K562 (cell line): ENCODE measurements at regions not wholly inside any gene's neighbourhood (a gene's known extent, or its start where the extent isn't known, plus 50 kb on each side); places are given as distances from the start of the nearest gene placed in this dataset.

Experiments used
- ATAC-seq: fragments of 200-7000 bp; cut with Tn5 transposase; 3 replicates; pipeline ENCODE4 v1.9.1; 2020; ENCODE audit warnings: moderate library complexity
- BruUV-seq: library from RNA; stranded (reverse); fragments of 400-500 nt; replicated peaks from 2 replicates; lab custom pipeline; 2021; lab: Mats Ljungman, UMichigan
- CTCF ChIA-PET: fragments of 300-600 bp; formaldehyde crosslinking; extraction: SDS; loops from one replicate; lab custom pipeline; 2021; ENCODE audit warnings: low intra/inter-chr PET ratio; lab: Yijun Ruan, JAX
- POLR2A ChIA-PET: fragments of 300-600, 350-650 bp; sonication (Branson Sonifier 250); formaldehyde crosslinking; extraction: SDS; loops from one replicate; lab custom pipeline; 2021; ENCODE audit warnings: antibody characterized with exemption, inconsistent platforms; lab: Yijun Ruan, JAX
- DNase-seq, 4 experiments: peaks; one replicate each; pipeline versions ENCODE4 v3.0.0 to v3.0.0-alpha.2; 2011 to 2018; ENCODE audit warnings: low spot score in 3 of 4, mixed read lengths in 3 of 4; ENCODE audit errors: extremely low read depth in 1 of 4
- FAIRE-seq: peaks from 2 replicates; lab custom pipeline; 2011; peaks lifted over from hg19 to GRCh38; lab: Jason Lieb, UNC
- H2AFZ ChIP-seq: 2 replicates; pipeline ENCODE4 v1.6.0; 2011; ENCODE audit warnings: low read depth, low read length, control low read depth, inconsistent platforms
- H3K27ac ChIP-seq: fragments of 200-600 bp; 3 replicates; pipeline ENCODE4 v1.8.0; 2011; ENCODE audit warnings: low read depth, mild to moderate bottlenecking, control low read depth, inconsistent platforms, low read length, moderate library complexity, mixed read lengths; ENCODE audit errors: extremely low read depth
- H3K27me3 ChIP-seq, 2 experiments: fragments of 300-600 bp in 1 of 2; 2 replicates in 1 of 2; 3 replicates in 1 of 2; pipeline versions ENCODE4 v1.6.0 to v1.8.0; 2011; ENCODE audit warnings: inconsistent platforms in 2 of 2, low read length in 2 of 2, mild to moderate bottlenecking in 1 of 2, mixed read lengths in 1 of 2, moderate library complexity in 1 of 2; ENCODE audit not compliant: control insufficient read depth in 2 of 2, insufficient read depth in 2 of 2
- H3K36me3 ChIP-seq: fragments of 300-600 bp; 3 replicates; pipeline ENCODE4 v1.8.0; 2011; ENCODE audit warnings: mild to moderate bottlenecking, low read length, inconsistent platforms; ENCODE audit not compliant: control insufficient read depth, insufficient read depth
- H3K4me1 ChIP-seq, 2 experiments: fragments of 200-600 bp in 1 of 2; replicated peaks in 1 of 2; 2 replicates in 1 of 2; 3 replicates in 1 of 2; pipeline versions ENCODE4 v1.5.1 to v1.8.0; 2011; ENCODE audit warnings: inconsistent platforms in 2 of 2, low read length in 2 of 2, mild to moderate bottlenecking in 1 of 2, mixed read lengths in 1 of 2, moderate library complexity in 1 of 2; ENCODE audit not compliant: control insufficient read depth in 2 of 2, insufficient read depth in 2 of 2
- H3K4me2 ChIP-seq: 2 replicates; pipeline ENCODE4 v1.6.1; 2011; ENCODE audit warnings: low read length, control low read depth, inconsistent platforms, mixed read lengths; ENCODE audit not compliant: insufficient read depth
- H3K4me3 ChIP-seq: fragments of 200-600 bp; sonication (generic), shearing (Covaris generic); 2 replicates; pipeline ENCODE4 v1.5.1; 2016; ENCODE audit warnings: control low read depth, inconsistent platforms
- H3K79me2 ChIP-seq: fragments of 200-600 bp; 3 replicates; pipeline ENCODE4 v1.8.0; 2011; ENCODE audit warnings: low read length, inconsistent platforms; ENCODE audit not compliant: control insufficient read depth, insufficient read depth
- H3K9ac ChIP-seq, 2 experiments: 2 replicates each; pipeline versions ENCODE4 v1.6.0 to v1.6.1; 2011; ENCODE audit warnings: low read depth in 2 of 2, low read length in 2 of 2, control low read depth in 1 of 2, inconsistent platforms in 1 of 2, mild to moderate bottlenecking in 1 of 2, mixed read lengths in 1 of 2; ENCODE audit not compliant: insufficient read depth in 1 of 2
- H3K9me1 ChIP-seq: one replicate; pipeline ENCODE4 v1.6.0; 2011; ENCODE audit warnings: inconsistent platforms, mild to moderate bottlenecking, low read length, moderate library complexity; ENCODE audit not compliant: control insufficient read depth, insufficient read depth
- H3K9me3 ChIP-seq: replicated peaks from 2 replicates; pipeline ENCODE4 v1.5.1; 2011; ENCODE audit warnings: low read depth, low read length, inconsistent platforms; ENCODE audit not compliant: control insufficient read depth, insufficient read depth
- H4K20me1 ChIP-seq: replicated peaks from 2 replicates; pipeline ENCODE4 v1.6.1; 2011; ENCODE audit warnings: low read length, inconsistent platforms, mixed read lengths; ENCODE audit not compliant: control insufficient read depth, insufficient read depth
- BCLAF1 ChIP-seq, 2 experiments: fragments of 450-650 bp in 1 of 2; IDR thresholded peaks; 2 replicates each; pipeline ENCODE4 v1.6.1; 2011 to 2017; ENCODE audit warnings: low read depth in 2 of 2, antibody characterized with exemption in 1 of 2, borderline replicate concordance in 1 of 2, low read length in 1 of 2, mild to moderate bottlenecking in 1 of 2, mixed read lengths in 1 of 2; ENCODE audit not compliant: control insufficient read depth in 1 of 2
- BCOR ChIP-seq: fragments of 450-650 bp; IDR thresholded peaks from 2 replicates; pipeline ENCODE4 v1.6.1; 2016
- BRD4 ChIP-seq: fragments of 200-600 bp; sonication (generic); IDR thresholded peaks from 2 replicates; pipeline ENCODE4 v1.6.1; 2017; ENCODE audit warnings: inconsistent platforms
- CXXC5 ChIP-seq: fragments of 250-450 bp; sonication (Bioruptor Pico); IDR thresholded peaks from 2 replicates; pipeline ENCODE4 v1.8.0; 2022; ENCODE audit warnings: inconsistent platforms, mild to moderate bottlenecking, moderate library complexity
- HBP1 ChIP-seq: fragments of 450-650 bp; formaldehyde crosslinking; IDR thresholded peaks from 2 replicates; pipeline ENCODE4 v1.4.0; 2022; ENCODE audit warnings: missing genetic modification characterization
- HNRNPLL ChIP-seq: fragments of 200-400 bp; formaldehyde crosslinking; IDR thresholded peaks from 2 replicates; pipeline ENCODE4 v1.6.1; 2017; ENCODE audit warnings: low read length, low read depth, mild to moderate bottlenecking; ENCODE audit not compliant: poor library complexity, severe bottlenecking
- KLF13 ChIP-seq: fragments of 450-650 bp; IDR thresholded peaks from 2 replicates; pipeline ENCODE4 v1.6.1; 2016; ENCODE audit warnings: missing genetic modification characterization, low read depth, mild to moderate bottlenecking, missing compliant biosample characterization, moderate library complexity, borderline replicate concordance
- MTA2 ChIP-seq: fragments of 450-650 bp; IDR thresholded peaks from 2 replicates; pipeline ENCODE4 v1.6.1; 2016; ENCODE audit warnings: low read depth
- PML ChIP-seq: IDR thresholded peaks from 2 replicates; pipeline ENCODE4 v1.6.1; 2012; ENCODE audit warnings: low read length, inconsistent platforms
- RFX5 ChIP-seq: IDR thresholded peaks from 2 replicates; pipeline ENCODE4 v1.6.1; 2011; ENCODE audit warnings: low read depth, mild to moderate bottlenecking, improper control_type of control experiment, low read length
- THRA ChIP-seq: fragments of 450-650 bp; IDR thresholded peaks from 2 replicates; pipeline ENCODE4 v1.6.1; 2017; ENCODE audit warnings: mild to moderate bottlenecking, moderate library complexity
- TOE1 ChIP-seq, 2 experiments: fragments of 450-650 bp in 1 of 2; sonication (generic) in 1 of 2; formaldehyde crosslinking in 1 of 2; IDR thresholded peaks; 2 replicates each; pipeline versions ENCODE4 v1.7.1 to v1.8.0; 2016 to 2022; ENCODE audit warnings: borderline replicate concordance in 2 of 2, mild to moderate bottlenecking in 2 of 2, antibody characterized with exemption in 1 of 2, inconsistent platforms in 1 of 2, low read depth in 1 of 2, missing genetic modification reagents in 1 of 2, moderate library complexity in 1 of 2
- TRIM24 ChIP-seq, 2 experiments: fragments of 450-650 bp; IDR thresholded peaks; 2 replicates each; pipeline ENCODE4 v1.6.1; 2016
- ZBTB34 ChIP-seq: fragments of 250-450 bp; sonication (Bioruptor Pico); IDR thresholded peaks from 2 replicates; pipeline ENCODE4 v1.8.0; 2021; ENCODE audit warnings: mild to moderate bottlenecking, moderate library complexity
- ZFX ChIP-seq: sonication (generic); formaldehyde crosslinking; IDR thresholded peaks from 2 replicates; pipeline ENCODE4 v1.8.0; 2022; ENCODE audit warnings: mild to moderate bottlenecking, missing genetic modification reagents, moderate library complexity
- ZNF143 ChIP-seq: sonication (generic); formaldehyde crosslinking; IDR thresholded peaks from 2 replicates; pipeline ENCODE4 v1.9.0; 2022; ENCODE audit warnings: mild to moderate bottlenecking, missing genetic modification reagents
- ZNF717 ChIP-seq: fragments of 250-450 bp; sonication (Bioruptor Pico); IDR thresholded peaks from 2 replicates; pipeline ENCODE4 v1.5.0; 2021
- WGBS: fragments of 100-300 bp; shearing (Covaris generic); methylation state at CpG from one replicate; pipeline ENCODE4 v1.1.6; 2016; ENCODE audit warnings: low coverage, mixed read lengths; ENCODE audit not compliant: insufficient coverage; ENCODE audit errors: missing lambda C conversion rate; 5-methylcytosine and 5-hydroxymethylcytosine counted together
- in situ Hi-C: fragments of 300-500 bp; cut with MboI; formaldehyde crosslinking; loops from 4 replicates; pipeline ENCODE4 v1.15.0; 2018; ENCODE audit warnings: inconsistent platforms, mixed read lengths
- intact Hi-C: fragments of 100-400 bp; cut with micrococcal nuclease; formaldehyde crosslinking; loops from 2 replicates; pipeline ENCODE4 v1.14.2; 2022

- intact Hi-C loops (no loop called here), in situ Hi-C loops (no loop called here)
- CTCF ChIA-PET: no interaction called here
- WGBS: 0% methylated on average over 3 of the region's 3 CpGs
- Histone ChIP-seq H3K9ac (no peak overlapping the region), H3K4me1 (no peaks in the 10 kb centered on the region), H3K9me3 (no peaks in the 10 kb centered on the region), H3K27ac (no peak overlapping the region), H3K36me3 (no peaks in the 10 kb centered on the region), H3K79me2 (no peaks in the 10 kb centered on the region), H3K27me3 (no peaks in the 10 kb centered on the region), H3K9me1 (no peaks in the 10 kb centered on the region), H3K4me2 (no peak overlapping the region), H3K4me3 (no peak overlapping the region), H4K20me1 (no peaks in the 10 kb centered on the region), H2AFZ (no peak overlapping the region)
- ATAC-seq (no peak), DNase-seq (no peak), FAIRE-seq (no peak)
- no TSS peak for BruUV-seq
- POLR2A ChIA-PET: no interaction called here
- TF ChIP-seq PML (no peak), BRD4 (no peak), ZFX (no peak), MTA2 (no peak), THRA (no peak), ZBTB34 (CRISPR knock-in tag) (no peak), HNRNPLL (no peak), RFX5 (no peak), ZNF717 (CRISPR knock-in tag) (no peak), CXXC5 (no peak), HBP1 (CRISPR knock-in tag) (no peak), BCOR (no peak), TOE1 (IDR thresholded peaks at IDR 0.05; ENCODE audit: borderline replicate concordance) (no peak), TOE1 (CRISPR knock-in tag; IDR thresholded peaks at IDR 0.05; ENCODE audit: borderline replicate concordance, low read depth) (no peak), KLF13 (no peak), ZNF143 (no peak), TRIM24 (IDR thresholded peaks at IDR 0.05) (no peak), BCLAF1 (IDR thresholded peaks at IDR 0.05; ENCODE audit: borderline replicate concordance in 1 of 2, control insufficient read depth in 1 of 2, low read depth in 2 of 2, low read length in 1 of 2) (no peak)
Measured at GRCh38 chr16:63850979-63851378, 1270.9 kb downstream of the CDH11 start.
